H1 (cell line): ENCODE measurements at regions not wholly inside any gene's neighbourhood (a gene's known extent, or its start where the extent isn't known, plus 50 kb on each side); places are given as distances from the start of the nearest gene placed in this dataset.

Experiments
- CTCF ChIA-PET: fragments of 300-600 bp; sonication (Branson Sonifier 250); formaldehyde crosslinking; loops from one replicate; lab custom pipeline; 2021; ENCODE audit not compliant: partially characterized antibody; lab: Charles Lee
- POLR2A ChIA-PET: fragments of 300-600 bp; sonication (Branson Sonifier 250); formaldehyde crosslinking; loops from one replicate; lab custom pipeline; 2021; ENCODE audit warnings: inconsistent platforms; ENCODE audit not compliant: partially characterized antibody; lab: Charles Lee
- DNase-seq, 2 experiments: peaks; one replicate each; pipeline versions ENCODE4 v3.0.0 to v3.0.0-alpha.2; 2010 to 2022; ENCODE audit warnings: low spot score in 2 of 2, low read depth in 1 of 2, mixed read lengths in 1 of 2
- FAIRE-seq: peaks from 2 replicates; lab custom pipeline; 2011; peaks lifted over from hg19 to GRCh38; lab: Jason Lieb, UNC
- H2AFZ ChIP-seq: 2 replicates; pipeline ENCODE4 v1.8.1; 2012; ENCODE audit warnings: low read length, inconsistent platforms
- H2AK5ac ChIP-seq: 2 replicates; pipeline ENCODE4 v1.6.1; 2013; ENCODE audit warnings: low read depth, low read length
- H2BK120ac ChIP-seq: replicated peaks from 2 replicates; pipeline ENCODE3; 2013; ENCODE audit warnings: low read depth, low read length, inconsistent platforms
- H2BK12ac ChIP-seq: 2 replicates; pipeline ENCODE4 v1.6.1; 2013; ENCODE audit warnings: low read depth, low read length
- H2BK15ac ChIP-seq: 2 replicates; pipeline ENCODE4 v1.6.1; 2013; ENCODE audit warnings: low read length
- H2BK20ac ChIP-seq: 2 replicates; pipeline ENCODE4 v1.6.1; 2013; ENCODE audit warnings: low read length
- H2BK5ac ChIP-seq: 2 replicates; pipeline ENCODE4 v1.6.1; 2013; ENCODE audit warnings: low read depth, low read length
- H3K14ac ChIP-seq: 2 replicates; pipeline ENCODE4 v1.6.1; 2013; ENCODE audit warnings: inconsistent platforms; ENCODE audit not compliant: insufficient read length
- H3K18ac ChIP-seq: 2 replicates; pipeline ENCODE4 v1.6.1; 2013; ENCODE audit warnings: low read length; ENCODE audit errors: extremely low read depth
- H3K23ac ChIP-seq: 2 replicates; pipeline ENCODE4 v1.6.1; 2013; ENCODE audit warnings: inconsistent platforms; ENCODE audit not compliant: insufficient read length
- H3K23me2 ChIP-seq: 2 replicates; pipeline ENCODE4 v1.6.1; 2013; ENCODE audit warnings: low read depth, low read length
- H3K27ac ChIP-seq: 2 replicates; pipeline ENCODE4 v1.6.1; 2011; ENCODE audit warnings: low read depth, low read length, inconsistent platforms
- H3K27me3 ChIP-seq, 4 experiments: replicated peaks in 1 of 4; 1 replicate in 1 of 4; 2 replicates in 3 of 4; pipeline versions ENCODE4 v1.6.1 to v1.8.1; 2011 to 2013; ENCODE audit warnings: low read length in 3 of 4, mild to moderate bottlenecking in 3 of 4, inconsistent platforms in 2 of 4, mixed read lengths in 2 of 4, moderate library complexity in 1 of 4; ENCODE audit not compliant: control insufficient read depth in 3 of 4, insufficient read depth in 3 of 4; ENCODE audit errors: extremely low read depth in 1 of 4
- H3K36me3 ChIP-seq, 4 experiments: 2 replicates each; pipeline versions ENCODE4 v1.6.1 to v1.8.1; 2011 to 2013; ENCODE audit warnings: mild to moderate bottlenecking in 4 of 4, low read length in 3 of 4, moderate library complexity in 2 of 4, control low read depth in 1 of 4, inconsistent platforms in 1 of 4; ENCODE audit not compliant: insufficient read depth in 4 of 4, control insufficient read depth in 2 of 4
- H3K4ac ChIP-seq: replicated peaks from 2 replicates; pipeline ENCODE3; 2013; ENCODE audit warnings: low read length, low read depth, mixed read lengths, inconsistent platforms; ENCODE audit not compliant: insufficient read length
- H3K4me1 ChIP-seq, 4 experiments: replicated peaks in 1 of 4; 1 replicate in 1 of 4; 2 replicates in 3 of 4; pipeline versions ENCODE4 v1.6.1 to v1.8.1; 2011 to 2013; ENCODE audit warnings: low read length in 3 of 4, inconsistent platforms in 2 of 4, mixed read lengths in 1 of 4; ENCODE audit not compliant: insufficient read depth in 4 of 4, control insufficient read depth in 3 of 4
- H3K4me2 ChIP-seq, 2 experiments: 2 replicates each; pipeline versions ENCODE4 v1.6.1 to v1.8.1; 2011 to 2013; ENCODE audit warnings: low read depth in 2 of 2, low read length in 2 of 2, control low read depth in 1 of 2, inconsistent platforms in 1 of 2, mild to moderate bottlenecking in 1 of 2; ENCODE audit not compliant: insufficient read depth in 1 of 2
- H3K4me3 ChIP-seq, 4 experiments: fragments of 200-600, 300-600 bp in 1 of 4; sonication (generic), shearing (Covaris generic), sonication (Bioruptor Twin) in 1 of 4; 2 replicates each; pipeline versions ENCODE4 v1.5.1 to v1.8.1; 2011 to 2016; ENCODE audit warnings: low read length in 4 of 4, low read depth in 3 of 4, control low read depth in 2 of 4, inconsistent platforms in 2 of 4, mild to moderate bottlenecking in 2 of 4, mixed read lengths in 1 of 4, moderate library complexity in 1 of 4; ENCODE audit not compliant: insufficient read depth in 2 of 4; ENCODE audit errors: extremely low read depth in 1 of 4
- H3K56ac ChIP-seq: replicated peaks from 2 replicates; pipeline ENCODE3; 2013; ENCODE audit warnings: low read depth, mild to moderate bottlenecking, mixed read lengths, low read length, inconsistent platforms; ENCODE audit not compliant: insufficient read length
- H3K79me1 ChIP-seq: 2 replicates; pipeline ENCODE4 v1.6.1; 2013; ENCODE audit warnings: low read depth, low read length, control low read depth
- H3K79me2 ChIP-seq, 2 experiments: 2 replicates each; pipeline versions ENCODE4 v1.6.1 to v1.8.1; 2012 to 2013; ENCODE audit warnings: low read length in 2 of 2, mild to moderate bottlenecking in 2 of 2, inconsistent platforms in 1 of 2; ENCODE audit not compliant: insufficient read depth in 2 of 2, control insufficient read depth in 1 of 2
- H3K9ac ChIP-seq, 4 experiments: replicated peaks in 1 of 4; 1 replicate in 1 of 4; 2 replicates in 3 of 4; pipeline versions ENCODE4 v1.6.1 to v1.8.1; 2011 to 2013; ENCODE audit warnings: low read depth in 3 of 4, low read length in 3 of 4, control low read depth in 2 of 4, mild to moderate bottlenecking in 2 of 4, moderate library complexity in 2 of 4, inconsistent platforms in 1 of 4; ENCODE audit errors: extremely low read depth in 1 of 4
- H3K9me3 ChIP-seq, 2 experiments: 2 replicates each; pipeline versions ENCODE4 v1.6.1 to v1.8.1; 2012 to 2013; ENCODE audit warnings: mild to moderate bottlenecking in 2 of 2, moderate library complexity in 2 of 2, control low read depth in 1 of 2, inconsistent platforms in 1 of 2, low read depth in 1 of 2, low read length in 1 of 2, mixed read lengths in 1 of 2; ENCODE audit not compliant: insufficient read depth in 2 of 2
- H4K20me1 ChIP-seq, 2 experiments: replicated peaks in 1 of 2; 2 replicates each; pipeline versions ENCODE3 to v1.8.1; 2011 to 2013; ENCODE audit warnings: inconsistent platforms in 2 of 2, low read length in 2 of 2, mild to moderate bottlenecking in 1 of 2; ENCODE audit not compliant: insufficient read depth in 2 of 2, control insufficient read depth in 1 of 2
- H4K5ac ChIP-seq: 2 replicates; pipeline ENCODE4 v1.6.1; 2013; ENCODE audit warnings: low read length, low read depth, mixed read lengths, inconsistent platforms; ENCODE audit not compliant: insufficient read length
- H4K8ac ChIP-seq: 2 replicates; pipeline ENCODE4 v1.8.0; 2013; ENCODE audit warnings: mild to moderate bottlenecking, moderate library complexity, low read length, inconsistent platforms; ENCODE audit not compliant: insufficient read depth; ENCODE audit errors: extremely low read depth
- H4K91ac ChIP-seq: replicated peaks from 2 replicates; pipeline ENCODE3; 2013; ENCODE audit warnings: low read length, mixed read lengths, inconsistent platforms; ENCODE audit not compliant: insufficient read length
- BCL11A ChIP-seq, 2 experiments: IDR thresholded peaks; one replicate each; pipeline ENCODE4 v1.6.1; 2011; ENCODE audit warnings: low read depth in 2 of 2, low read length in 2 of 2, mild to moderate bottlenecking in 2 of 2
- CTCF ChIP-seq, 3 experiments: IDR thresholded peaks; 1 replicate in 2 of 3; 2 replicates in 1 of 3; pipeline versions ENCODE4 v1.5.1 to v1.6.1; 2011; ENCODE audit warnings: low read length in 3 of 3, mild to moderate bottlenecking in 3 of 3, inconsistent platforms in 2 of 3, low read depth in 1 of 3, moderate library complexity in 1 of 3; ENCODE audit not compliant: insufficient read depth in 1 of 3; ENCODE audit errors: control extremely low read depth in 1 of 3
- EP300 ChIP-seq, 2 experiments: IDR thresholded peaks; 1 replicate in 1 of 2; 2 replicates in 1 of 2; pipeline ENCODE4 v1.6.1; 2011 to 2012; ENCODE audit warnings: low read depth in 2 of 2, low read length in 2 of 2, mild to moderate bottlenecking in 2 of 2, borderline replicate concordance in 1 of 2, inconsistent platforms in 1 of 2, moderate library complexity in 1 of 2
- KDM5A ChIP-seq: fragments of 200-600 bp; IDR thresholded peaks from 2 replicates; pipeline ENCODE4 v1.7.1; 2012; ENCODE audit warnings: mild to moderate bottlenecking, low read length, inconsistent platforms, mixed read lengths
- MAX ChIP-seq: IDR thresholded peaks from 2 replicates; pipeline ENCODE4 v1.6.1; 2012; ENCODE audit warnings: inconsistent platforms
- NANOG ChIP-seq: IDR thresholded peaks from 2 replicates; pipeline ENCODE4 v1.6.1; 2011; ENCODE audit warnings: low read length, low read depth, mild to moderate bottlenecking, inconsistent platforms; ENCODE audit not compliant: insufficient read depth, poor library complexity, severe bottlenecking
- SIX5 ChIP-seq: IDR thresholded peaks from 2 replicates; pipeline ENCODE4 v1.6.1; 2011; ENCODE audit warnings: mild to moderate bottlenecking, low read depth, low read length
- SP2 ChIP-seq: IDR thresholded peaks from 2 replicates; pipeline ENCODE4 v1.6.1; 2012; ENCODE audit warnings: mild to moderate bottlenecking, low read length, inconsistent platforms
- TAF1 ChIP-seq: IDR thresholded peaks from 2 replicates; pipeline ENCODE4 v1.6.1; 2011; ENCODE audit warnings: mild to moderate bottlenecking, low read depth, low read length
- YY1 ChIP-seq: IDR thresholded peaks from 2 replicates; pipeline ENCODE4 v1.6.1; 2011; ENCODE audit warnings: low read depth, mild to moderate bottlenecking, low read length
- WGBS, 2 experiments: shearing (Covaris generic) in 1 of 2; methylation state at CpG; one replicate each; pipeline versions ENCODE4 v1.1.6 to v1.1.7; 2013 to 2015; ENCODE audit warnings: low lambda C conversion rate in 2 of 2, mixed read lengths in 2 of 2, inconsistent platforms in 1 of 2, low coverage in 1 of 2, missing lambda C conversion rate in 1 of 2; ENCODE audit not compliant: insufficient replicate concordance in 2 of 2, insufficient coverage in 1 of 2, insufficient read length in 1 of 2; ENCODE audit errors: extremely low coverage in 1 of 2, missing lambda C conversion rate in 1 of 2; 5-methylcytosine and 5-hydroxymethylcytosine counted together

- Histone ChIP-seq H3K23me2 (no peaks in the 10 kb centered on the region), H2AFZ (no peak overlapping the region), H3K4ac (no peak overlapping the region), H3K9ac (no peak overlapping the region), H4K8ac (no peak overlapping the region), H4K5ac (no peak overlapping the region), H2BK12ac (no peak overlapping the region), H2AK5ac (no peak overlapping the region), H3K27me3 (no peaks in the 10 kb centered on the region), H2BK15ac (no peak overlapping the region), H4K20me1 (no peaks in the 10 kb centered on the region), H3K36me3 (no peaks in the 10 kb centered on the region), H3K4me2 (no peak overlapping the region), H3K27ac (no peak overlapping the region), H3K79me2 (no peaks in the 10 kb centered on the region), H2BK20ac (no peak overlapping the region), H3K4me3 (no peak overlapping the region), H4K91ac (no peak overlapping the region), H2BK5ac (no peak overlapping the region), H3K4me1 (no peaks in the 10 kb centered on the region), H3K79me1 (no peaks in the 10 kb centered on the region), H3K56ac (no peak overlapping the region), H3K14ac (no peak overlapping the region), H3K23ac (no peak overlapping the region), H3K18ac (no peak overlapping the region), H3K9me3 (no peaks in the 10 kb centered on the region), H2BK120ac (no peak overlapping the region)
- WGBS, 2 experiments: 88% methylated on average over 3 of the region's 3 CpGs; no CpG with 5 or more reads in 1 of the 2 experiments
- ChIA-PET POLR2A (interaction anchor here (0.9 kb wide), 1 partner anchor 9 kb away, joined by 3 read pairs; no protein-coding TSS in a partner anchor), CTCF (interaction anchor here (0.6 to 1.6 kb wide), 2 partner anchors 9 to 25 kb away, joined by 3 read pairs; no protein-coding TSS in a partner anchor)
- DNase-seq (no peak), FAIRE-seq (no peak)
- TF ChIP-seq BCL11A (IDR thresholded peaks at IDR 0.05; ENCODE audit: low read depth in 2 of 2, low read length in 2 of 2): no peak
- no peak for TF ChIP-seq KDM5A
- no peak for TF ChIP-seq MAX
- TF ChIP-seq NANOG: no peak
- TF ChIP-seq CTCF (IDR thresholded peaks at IDR 0.05; ENCODE audit: control extremely low read depth in 1 of 3, insufficient read depth in 1 of 3, low read depth in 1 of 3, low read length in 3 of 3): no peak
- TF ChIP-seq SIX5: no peak
- no peak for TF ChIP-seq TAF1
- TF ChIP-seq EP300 (IDR thresholded peaks at IDR 0.05; ENCODE audit: borderline replicate concordance in 1 of 2, low read depth in 2 of 2, low read length in 2 of 2): no peak
- no peak for TF ChIP-seq SP2
- TF ChIP-seq YY1: no peak
These were observed 82.7 kb upstream of the KLF6 start for GRCh38 chr10:3867454-3868270.
